MM.1S (cell line): ENCODE measurements at regions not wholly inside any gene's neighbourhood (a gene's known extent, or its start where the extent isn't known, plus 50 kb on each side); places are given as distances from the start of the nearest gene placed in this dataset.
"Not testable (repeated sequence)": the region's sequence is repeated elsewhere in the genome, so short reads cannot be mapped to it uniquely, and the experiment has no call there.

Experiments
- DNase-seq: peaks from one replicate; pipeline ENCODE4 v3.0.0-alpha.2; 2015
- H2AFZ ChIP-seq: fragments of 300-600 bp; sonication (generic); 2 replicates; pipeline ENCODE4 v1.6.0; 2016; ENCODE audit warnings: antibody characterized with exemption, low read length
- H3F3A ChIP-seq: fragments of 300-600 bp; sonication (generic); 2 replicates; pipeline ENCODE4 v1.6.1; 2016; ENCODE audit warnings: mild to moderate bottlenecking, antibody characterized with exemption, low read length, moderate library complexity, mixed read lengths; ENCODE audit not compliant: insufficient read depth
- H3K27ac ChIP-seq: fragments of 300-600 bp; sonication (generic); 2 replicates; pipeline ENCODE4 v1.5.1; 2016; ENCODE audit warnings: mild to moderate bottlenecking, low read length
- H3K27me3 ChIP-seq: fragments of 300-600 bp; sonication (generic); replicated peaks from 2 replicates; pipeline ENCODE4 v1.6.0; 2016; ENCODE audit warnings: low read length; ENCODE audit not compliant: insufficient read depth
- H3K36me3 ChIP-seq: fragments of 300-600 bp; sonication (generic); replicated peaks from 2 replicates; pipeline ENCODE4 v1.6.1; 2016; ENCODE audit warnings: mild to moderate bottlenecking, low read length, mixed read lengths; ENCODE audit not compliant: insufficient read depth
- H3K4me1 ChIP-seq: fragments of 300-600 bp; sonication (generic); 2 replicates; pipeline ENCODE4 v1.6.1; 2016; ENCODE audit warnings: low read length, mixed read lengths
- H3K4me2 ChIP-seq: fragments of 300-600 bp; sonication (generic); 2 replicates; pipeline ENCODE4 v1.6.0; 2016; ENCODE audit warnings: low read depth, low read length
- H3K4me3 ChIP-seq: fragments of 300-600 bp; sonication (generic); 2 replicates; pipeline ENCODE4 v1.5.1; 2016; ENCODE audit warnings: low read length, mixed read lengths
- H3K79me2 ChIP-seq: fragments of 300-600 bp; sonication (generic); 2 replicates; pipeline ENCODE4 v1.6.1; 2016; ENCODE audit warnings: mixed run types, low read length, mixed read lengths
- H3K9ac ChIP-seq: fragments of 300-600 bp; sonication (generic); 2 replicates; pipeline ENCODE4 v1.6.1; 2016; ENCODE audit warnings: low read length, mixed read lengths
- H3K9me2 ChIP-seq: fragments of 300-600 bp; sonication (generic); replicated peaks from 2 replicates; pipeline ENCODE4 v1.6.1; 2016; ENCODE audit warnings: mild to moderate bottlenecking, low read length, mixed read lengths; ENCODE audit not compliant: insufficient read depth
- H3K9me3 ChIP-seq: fragments of 300-600 bp; sonication (generic); replicated peaks from 2 replicates; pipeline ENCODE4 v1.6.1; 2016; ENCODE audit warnings: mild to moderate bottlenecking, low read length, mixed read lengths; ENCODE audit not compliant: insufficient read depth
- H4K20me1 ChIP-seq: fragments of 300-600 bp; sonication (generic); 2 replicates; pipeline ENCODE4 v1.6.1; 2016; ENCODE audit warnings: mild to moderate bottlenecking, low read length, moderate library complexity, mixed read lengths; ENCODE audit not compliant: insufficient read depth
- EZH2 ChIP-seq: fragments of 300-600 bp; sonication (generic); optimal IDR thresholded peaks from 2 replicates; pipeline ENCODE3; 2017; ENCODE audit warnings: low read depth, mild to moderate bottlenecking, antibody characterized with exemption, low read length, mixed read lengths
- EZH2phosphoT487 ChIP-seq: fragments of 300-600 bp; sonication (generic); IDR thresholded peaks from 2 replicates; pipeline ENCODE4 v1.6.1; 2018; ENCODE audit warnings: antibody characterized with exemption, low read length
- TF ChIP-seq, protein P1 (sequence below): fragments of 300-600 bp; sonication (generic); IDR thresholded peaks from 2 replicates; pipeline ENCODE4 v1.5.1; 2016; ENCODE audit warnings: antibody characterized with exemption, low read length, mixed read lengths

GRCh38 chr6:26743157-26743821 is 83.7 kb upstream of the ZNF322 start:
- H3F3A ChIP-seq = 0 out of 2 replicates have a peak, but pooled peaks cover 6% of the 10 kb centered on the region
- H4K20me1 ChIP-seq = no peaks in the 10 kb centered on the region
- H3K4me2 ChIP-seq = no peak overlapping the region
- no peak overlapping the region for H2AFZ ChIP-seq
- no peaks in the 10 kb centered on the region for H3K9me2 ChIP-seq
- no peaks in the 10 kb centered on the region for H3K36me3 ChIP-seq
- H3K79me2 ChIP-seq = no peaks in the 10 kb centered on the region
- H3K4me3 ChIP-seq = no peak overlapping the region
- no peaks in the 10 kb centered on the region for H3K4me1 ChIP-seq
- TF ChIP-seq EZH2phosphoT487 = no peak
- no peak for TF ChIP-seq EZH2
- TF ChIP-seq, protein P1, sequence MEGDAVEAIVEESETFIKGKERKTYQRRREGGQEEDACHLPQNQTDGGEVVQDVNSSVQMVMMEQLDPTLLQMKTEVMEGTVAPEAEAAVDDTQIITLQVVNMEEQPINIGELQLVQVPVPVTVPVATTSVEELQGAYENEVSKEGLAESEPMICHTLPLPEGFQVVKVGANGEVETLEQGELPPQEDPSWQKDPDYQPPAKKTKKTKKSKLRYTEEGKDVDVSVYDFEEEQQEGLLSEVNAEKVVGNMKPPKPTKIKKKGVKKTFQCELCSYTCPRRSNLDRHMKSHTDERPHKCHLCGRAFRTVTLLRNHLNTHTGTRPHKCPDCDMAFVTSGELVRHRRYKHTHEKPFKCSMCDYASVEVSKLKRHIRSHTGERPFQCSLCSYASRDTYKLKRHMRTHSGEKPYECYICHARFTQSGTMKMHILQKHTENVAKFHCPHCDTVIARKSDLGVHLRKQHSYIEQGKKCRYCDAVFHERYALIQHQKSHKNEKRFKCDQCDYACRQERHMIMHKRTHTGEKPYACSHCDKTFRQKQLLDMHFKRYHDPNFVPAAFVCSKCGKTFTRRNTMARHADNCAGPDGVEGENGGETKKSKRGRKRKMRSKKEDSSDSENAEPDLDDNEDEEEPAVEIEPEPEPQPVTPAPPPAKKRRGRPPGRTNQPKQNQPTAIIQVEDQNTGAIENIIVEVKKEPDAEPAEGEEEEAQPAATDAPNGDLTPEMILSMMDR = no peak
- no peak overlapping the region for H3K9ac ChIP-seq
- H3K9me3 ChIP-seq = no peaks in the 10 kb centered on the region
- H3K27ac ChIP-seq = no peak overlapping the region
- DNase-seq = no peak
- no peaks in the 10 kb centered on the region for H3K27me3 ChIP-seq

DNA sequence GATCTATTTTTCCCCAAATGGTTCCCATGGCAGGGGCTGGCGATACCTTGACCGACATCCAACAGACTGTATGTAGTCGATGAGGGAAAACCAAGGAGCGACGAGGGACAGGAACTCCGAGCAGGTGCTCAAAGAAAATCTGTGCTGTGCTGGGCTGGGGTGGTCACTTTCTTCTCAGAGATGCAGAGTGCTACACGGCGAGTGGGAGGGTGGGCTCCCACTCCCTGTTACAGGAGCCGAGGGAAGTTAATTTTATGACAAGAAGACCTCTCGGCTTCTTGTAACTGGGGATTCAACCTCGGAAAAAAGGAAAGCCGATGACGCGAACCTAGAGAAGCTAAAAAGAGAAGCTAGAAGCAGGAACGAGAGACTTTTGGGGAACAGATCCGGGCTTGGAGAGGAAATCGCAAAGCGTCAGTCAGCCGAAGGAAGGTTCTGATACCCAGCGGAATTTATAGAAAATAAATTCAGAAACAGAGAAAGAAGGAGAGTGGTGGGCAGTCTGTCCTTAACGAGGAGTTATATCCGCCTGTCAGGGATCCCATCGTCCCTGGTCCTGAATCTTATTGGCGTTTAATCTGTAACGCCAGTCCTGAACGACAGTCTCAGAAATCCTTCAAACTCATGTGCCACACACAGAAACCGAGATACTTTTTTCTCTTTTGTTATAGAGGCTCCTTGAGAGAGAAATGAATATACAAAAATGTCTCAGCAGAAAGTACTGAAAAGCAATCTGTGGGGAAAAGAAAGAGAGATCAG is 84.6 kb upstream of the ZNF322 start:
- Histone ChIP-seq H3F3A (0 out of 2 replicates have a peak, but pooled peaks cover 6% of the 10 kb centered on the region), H3K4me2 (no peak overlapping the region), H3K9me2 (no peaks in the 10 kb centered on the region), H3K9ac (no peak overlapping the region), H2AFZ (no peak overlapping the region), H3K4me1 (no peaks in the 10 kb centered on the region), H3K9me3 (no peaks in the 10 kb centered on the region), H3K36me3 (no peaks in the 10 kb centered on the region), H3K79me2 (no peaks in the 10 kb centered on the region), H3K27me3 (no peaks in the 10 kb centered on the region), H4K20me1 (no peaks in the 10 kb centered on the region), H3K27ac (no peak overlapping the region), H3K4me3 (no peak overlapping the region)
- TF ChIP-seq EZH2 = no peak
- no peak for TF ChIP-seq EZH2phosphoT487
- no peak for DNase-seq

DNA sequence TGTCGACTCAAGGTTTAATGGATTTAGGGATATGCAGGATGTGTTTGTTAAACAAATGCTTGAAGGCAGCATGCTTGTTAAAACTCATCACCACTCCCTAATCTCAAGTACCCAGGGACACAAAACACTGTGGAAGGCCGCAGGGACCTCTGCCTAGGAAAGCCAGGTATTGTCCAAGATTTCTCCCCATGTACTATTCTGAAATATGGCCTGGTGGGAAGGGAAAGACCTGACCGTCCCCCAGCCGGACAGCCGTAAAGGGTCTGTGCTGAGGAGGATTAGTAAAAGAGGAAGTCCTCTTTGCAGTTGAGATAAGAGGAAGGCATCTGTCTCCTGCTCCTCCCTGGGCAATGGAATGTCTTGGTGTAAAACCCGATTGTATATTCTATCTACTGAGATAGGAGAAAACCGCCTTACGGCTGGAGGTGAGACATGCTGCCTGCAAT is 85.3 kb upstream of the ZNF322 start:
- not testable (repeated sequence) for DNase-seq, H4K20me1 ChIP-seq, H3K9me3 ChIP-seq, H3K27ac ChIP-seq, H3K4me1 ChIP-seq, H3K27me3 ChIP-seq, H3K9me2 ChIP-seq, H3F3A ChIP-seq, H3K36me3 ChIP-seq, H3K79me2 ChIP-seq, H3K4me3 ChIP-seq, H3K9ac ChIP-seq, H2AFZ ChIP-seq, H3K4me2 ChIP-seq

GRCh38 chr6:26745964-26746363 is 86.4 kb upstream of the ZNF322 start:
- not testable (repeated sequence) for H3K36me3 ChIP-seq, H4K20me1 ChIP-seq, H3F3A ChIP-seq, H3K27ac ChIP-seq, H3K79me2 ChIP-seq, H3K27me3 ChIP-seq, H3K9me3 ChIP-seq, H3K9ac ChIP-seq, DNase-seq, H3K4me1 ChIP-seq, H2AFZ ChIP-seq, H3K9me2 ChIP-seq, H3K4me3 ChIP-seq, H3K4me2 ChIP-seq

GRCh38 chr6:26749126-26749758 is 89.7 kb upstream of the ZNF322 start:
- H2AFZ ChIP-seq, H3K27me3 ChIP-seq, H3K9me3 ChIP-seq, H3K4me1 ChIP-seq, DNase-seq, H3K27ac ChIP-seq, H3K4me2 ChIP-seq, H3F3A ChIP-seq, H3K4me3 ChIP-seq, H3K36me3 ChIP-seq, H4K20me1 ChIP-seq, H3K9me2 ChIP-seq, H3K79me2 ChIP-seq, H3K9ac ChIP-seq: not testable (repeated sequence)

GRCh38 chr6:26749759-26750126 is 90.2 kb upstream of the ZNF322 start:
- H3K36me3 ChIP-seq, H3K4me3 ChIP-seq, H3K4me1 ChIP-seq, H3K9me3 ChIP-seq, H3K9me2 ChIP-seq, H3K9ac ChIP-seq, DNase-seq, H3F3A ChIP-seq, H3K4me2 ChIP-seq, H3K27me3 ChIP-seq, H4K20me1 ChIP-seq, H3K79me2 ChIP-seq, H3K27ac ChIP-seq, H2AFZ ChIP-seq: not testable (repeated sequence)
